Astrocyte of the hippocampus (primary cell): ENCODE measurements at regions not wholly inside any gene's neighbourhood (a gene's known extent, or its start where the extent isn't known, plus 50 kb on each side); places are given as distances from the start of the nearest gene placed in this dataset.

Experiments used
- DNase-seq: peaks from one replicate; pipeline ENCODE4 v3.0.0; 2011; ENCODE audit warnings: low read depth, low spot score

DNA sequence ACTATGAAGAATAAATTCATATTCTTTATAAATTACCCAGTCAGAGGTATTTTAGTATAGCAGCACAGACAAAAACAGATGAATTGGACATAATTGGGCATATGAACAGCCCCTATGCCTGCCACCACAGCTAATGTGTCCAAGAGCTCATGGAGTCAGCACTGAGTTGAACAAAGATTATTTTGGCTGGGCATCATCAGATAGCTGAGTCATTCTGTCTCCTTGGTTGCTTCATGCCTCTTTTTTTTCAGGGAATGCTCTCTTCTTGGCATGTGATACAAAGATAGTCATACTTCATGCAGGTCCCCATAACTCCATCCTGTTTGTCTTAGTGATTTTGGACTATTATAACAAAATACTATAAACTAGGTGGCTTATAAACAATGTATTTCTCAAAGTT lies 275.6 kb downstream of the TENT5A start:
- DNase-seq: peak; percentile 8

DNA sequence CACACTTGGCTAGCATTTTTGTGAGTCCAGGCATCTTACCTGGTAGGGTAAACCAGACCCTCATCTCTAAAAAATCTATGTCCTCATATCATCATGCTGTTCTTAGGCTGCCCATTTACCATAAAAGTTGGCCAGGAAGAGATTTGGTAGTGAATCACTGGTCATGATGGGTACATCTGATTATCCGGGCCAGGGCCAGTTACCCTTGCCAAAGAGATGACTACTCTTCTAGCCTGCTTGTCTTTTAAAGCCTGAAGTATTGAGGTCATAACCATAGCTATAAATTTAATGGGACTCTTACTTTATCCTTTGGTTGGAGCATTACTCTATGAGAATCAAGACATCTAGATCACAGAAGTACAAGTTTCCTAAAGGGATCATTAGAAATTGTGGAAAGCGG lies 276.8 kb downstream of the TENT5A start:
- DNase-seq: no peak

DNA sequence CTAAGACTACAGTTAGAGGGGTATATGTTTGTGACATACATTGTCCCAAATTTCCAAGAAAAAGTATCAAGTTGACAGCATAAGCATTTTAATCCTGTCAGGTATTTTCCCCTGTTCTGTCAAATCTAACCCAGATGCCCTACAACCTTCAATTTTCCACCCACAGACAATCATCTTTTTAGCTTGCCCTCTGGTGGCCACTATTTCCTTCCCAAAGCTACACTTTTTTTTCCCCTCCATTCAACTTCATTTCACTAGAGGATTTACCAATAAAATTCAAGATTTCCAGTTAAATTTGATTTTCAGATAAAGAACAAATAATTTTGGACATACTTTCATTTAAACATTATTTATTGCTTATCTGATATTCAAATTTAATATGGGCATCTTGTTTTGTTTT lies 286.6 kb downstream of the TENT5A start:
- peak; percentile 29 for DNase-seq

DNA sequence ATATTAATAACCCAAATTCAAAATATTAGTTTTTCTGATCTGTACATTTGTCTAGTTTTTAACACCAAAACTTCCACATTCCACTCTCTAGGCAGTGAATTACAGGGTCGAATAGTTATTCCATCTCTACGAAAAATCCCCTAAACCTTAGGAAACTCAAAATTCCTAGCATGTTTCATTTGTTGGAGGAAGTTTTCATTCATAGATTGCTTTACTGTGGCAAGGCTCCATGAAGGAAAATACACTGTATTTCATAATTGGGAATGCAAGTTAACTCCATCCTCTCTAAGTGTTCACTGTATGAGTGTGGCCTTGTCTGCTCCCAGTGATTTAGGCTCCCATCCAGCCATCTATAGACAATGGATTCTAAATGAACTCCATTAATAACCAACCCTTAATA lies 296.1 kb downstream of the TENT5A start:
- no peak for DNase-seq

DNA sequence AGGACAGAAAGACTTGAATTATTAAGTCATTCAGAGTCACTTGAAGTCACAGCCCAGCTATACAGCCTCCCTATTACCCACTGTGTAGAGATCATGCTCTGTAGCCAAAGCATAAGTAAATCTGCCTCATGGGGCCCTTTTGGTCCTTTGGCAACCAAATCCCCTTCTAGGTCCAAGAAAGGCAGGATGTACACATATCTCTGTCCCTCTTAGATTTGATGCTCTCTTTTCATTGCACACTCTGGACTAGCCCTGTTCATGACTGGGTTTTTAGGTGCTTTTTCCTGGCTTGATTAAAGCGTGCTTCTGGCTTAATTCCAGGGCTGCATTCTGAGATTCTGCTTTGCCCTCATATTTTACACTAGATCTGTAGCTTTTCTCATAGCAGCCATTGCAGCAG lies 296.8 kb downstream of the TENT5A start:
- no peak for DNase-seq

DNA sequence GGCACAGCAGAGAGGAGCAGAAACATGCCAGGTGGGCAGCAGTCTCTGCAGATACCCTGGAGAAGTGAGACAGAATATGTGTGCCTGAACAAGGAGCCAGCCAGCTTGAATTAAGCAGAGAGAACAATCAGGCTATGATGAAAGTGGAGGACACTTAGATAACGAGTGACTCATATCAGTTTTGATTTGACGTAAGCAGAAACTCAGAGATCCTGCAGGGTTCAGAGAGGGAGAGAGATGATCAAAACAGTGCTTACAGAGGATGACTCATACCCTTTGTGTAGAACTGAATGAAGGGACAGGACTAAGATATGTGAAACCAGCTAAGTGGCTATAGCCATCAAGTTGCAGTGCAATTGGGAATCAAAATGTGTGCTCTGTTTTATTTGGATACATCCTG lies 300.7 kb downstream of the TENT5A start:
- DNase-seq: peak; percentile 50

DNA sequence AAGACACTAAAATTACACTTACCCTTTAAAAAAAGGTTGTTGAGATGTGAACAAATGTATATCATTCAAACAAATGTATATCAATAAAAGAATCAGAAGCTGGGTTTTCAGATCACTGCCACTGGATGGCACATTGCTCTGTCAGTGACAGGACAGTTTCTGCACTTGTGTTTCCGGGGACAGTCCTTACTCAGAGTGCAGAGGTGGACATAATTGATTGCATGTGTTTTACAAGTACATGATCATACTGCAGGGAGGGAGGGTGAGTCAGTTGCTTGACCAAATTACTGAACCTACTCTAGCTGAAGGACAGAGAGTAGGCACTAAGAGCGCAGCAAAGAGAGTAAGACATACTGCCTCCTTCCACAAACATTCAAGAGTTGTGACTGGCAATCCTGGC lies 302.3 kb downstream of the TENT5A start:
- DNase-seq: peak; percentile 10

DNA sequence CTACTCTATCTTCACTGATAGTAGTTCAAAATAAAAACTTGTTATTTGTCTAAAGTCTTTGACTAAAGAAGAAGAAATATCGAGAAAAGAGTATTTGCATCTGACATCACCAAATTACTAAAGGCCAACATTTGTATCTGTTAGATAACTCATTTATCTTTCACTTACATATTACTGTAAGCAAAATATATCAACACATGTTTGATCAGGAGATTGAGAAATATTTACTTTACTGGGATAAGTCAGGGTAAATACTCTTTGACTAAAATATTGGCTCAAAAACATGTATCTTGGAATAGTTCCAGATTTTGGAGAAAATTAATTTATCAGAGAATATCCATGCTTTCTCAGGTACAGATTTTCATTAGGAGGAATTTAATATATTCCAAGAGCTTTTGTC lies 306.0 kb downstream of the TENT5A start:
- no peak for DNase-seq

DNA sequence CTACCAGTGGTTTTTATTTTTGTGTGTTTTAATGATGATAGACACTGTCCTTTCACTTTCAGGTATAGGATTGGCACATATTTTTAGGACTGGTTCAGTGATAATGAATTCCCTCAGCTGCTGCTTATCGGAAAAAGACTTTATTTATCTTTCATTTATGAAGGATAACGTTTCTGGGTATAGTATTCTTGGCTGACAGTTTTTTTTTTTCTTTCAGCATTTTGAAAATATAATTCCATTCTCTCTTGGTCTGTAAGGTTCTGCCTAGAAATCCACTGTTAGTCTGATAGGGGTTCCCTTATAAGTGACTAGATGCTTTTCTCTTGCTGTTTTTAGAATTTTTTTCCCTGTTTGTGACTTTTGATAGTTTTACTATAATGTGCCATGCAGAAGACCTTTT lies 313.1 kb downstream of the TENT5A start:
- no peak for DNase-seq

DNA sequence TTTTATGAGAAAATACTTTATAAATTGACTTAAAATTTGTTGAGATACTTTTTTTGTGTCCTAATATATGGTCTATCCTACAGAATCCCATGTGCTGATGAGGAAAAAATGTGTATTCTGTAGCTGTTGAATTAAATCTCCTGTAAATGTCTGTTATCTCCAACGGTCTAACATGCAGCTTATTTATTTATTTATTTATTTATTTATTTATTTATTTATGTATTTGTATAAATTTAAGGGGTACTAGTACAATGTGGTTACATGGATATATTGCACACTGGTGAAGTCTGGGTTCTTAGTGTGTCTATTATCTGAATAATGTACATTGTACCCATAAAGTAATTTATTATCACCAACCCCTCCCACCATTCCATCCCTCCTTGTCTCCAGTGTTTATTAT lies 315.5 kb downstream of the TENT5A start:
- no peak for DNase-seq

DNA sequence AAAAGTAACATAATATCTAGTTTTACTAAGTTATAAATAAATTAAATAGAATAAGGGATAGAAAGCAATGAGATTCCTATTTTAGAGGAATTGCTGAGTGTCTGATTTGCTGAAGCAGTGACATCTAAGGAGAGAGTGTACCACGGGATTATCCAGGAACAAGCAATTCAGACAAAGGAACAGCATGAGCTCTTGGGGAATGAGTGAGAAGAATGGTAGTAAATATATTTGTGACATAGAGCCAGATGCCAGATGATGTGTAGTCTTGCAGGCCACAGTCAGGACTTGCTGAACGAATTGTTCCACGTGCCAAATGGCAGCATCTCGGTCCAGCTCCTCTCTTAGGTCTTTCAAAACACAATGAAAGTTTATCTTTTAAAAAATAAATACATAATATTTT lies 339.2 kb downstream of the TENT5A start:
- DNase-seq: no peak

DNA sequence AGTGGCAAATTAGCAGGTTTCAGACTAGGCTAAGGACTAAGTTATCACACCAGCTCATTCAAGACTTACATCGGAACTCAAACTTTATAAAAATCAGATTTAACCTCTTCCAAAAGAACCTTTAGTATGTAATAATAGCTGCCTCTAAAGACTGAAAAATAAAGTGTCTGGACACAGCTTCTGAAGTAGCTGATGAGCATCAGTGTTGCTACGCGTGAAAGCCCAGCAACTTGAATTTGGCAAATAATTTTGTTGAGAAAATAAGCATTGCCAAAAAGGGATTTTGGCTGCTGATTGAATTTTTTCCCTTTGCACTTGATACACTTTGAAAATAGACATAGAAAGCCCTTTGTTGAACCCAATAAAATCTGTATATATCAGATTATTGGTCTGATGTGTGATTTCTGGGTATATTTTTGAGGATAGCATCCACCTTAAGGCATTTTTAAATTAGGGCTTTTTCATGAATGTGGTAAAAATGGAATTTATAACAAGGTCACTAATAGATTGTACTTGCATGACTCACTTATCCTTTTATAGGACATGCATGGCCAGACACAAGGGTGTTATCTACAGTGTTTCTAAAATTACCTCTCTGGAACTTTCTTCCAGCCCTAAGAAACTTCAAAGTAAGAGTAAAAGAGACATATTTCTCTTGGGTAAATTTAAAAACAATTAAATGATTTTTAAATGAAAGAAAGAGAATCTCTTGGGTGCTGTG lies 350.4 kb downstream of the TENT5A start:
- DNase-seq: peak; percentile 59

DNA sequence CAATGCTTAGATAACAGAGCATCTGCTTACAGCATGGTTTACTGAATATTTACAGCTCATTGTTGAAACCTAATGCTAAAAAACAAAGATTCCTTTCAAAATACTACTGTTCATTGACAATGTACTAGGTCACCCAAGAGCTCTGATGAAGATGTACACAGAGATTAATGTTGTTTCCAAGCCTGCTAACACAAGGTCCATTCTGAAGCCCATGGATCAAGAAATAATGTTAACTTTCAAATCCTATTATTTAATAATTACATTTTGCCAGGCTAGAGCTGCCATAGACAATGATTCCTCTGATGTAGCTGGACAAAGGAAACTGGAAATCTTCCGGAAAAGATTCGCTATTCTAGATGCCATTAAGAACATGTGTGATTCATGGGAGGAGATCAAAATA lies 355.6 kb downstream of the TENT5A start:
- no peak for DNase-seq

DNA sequence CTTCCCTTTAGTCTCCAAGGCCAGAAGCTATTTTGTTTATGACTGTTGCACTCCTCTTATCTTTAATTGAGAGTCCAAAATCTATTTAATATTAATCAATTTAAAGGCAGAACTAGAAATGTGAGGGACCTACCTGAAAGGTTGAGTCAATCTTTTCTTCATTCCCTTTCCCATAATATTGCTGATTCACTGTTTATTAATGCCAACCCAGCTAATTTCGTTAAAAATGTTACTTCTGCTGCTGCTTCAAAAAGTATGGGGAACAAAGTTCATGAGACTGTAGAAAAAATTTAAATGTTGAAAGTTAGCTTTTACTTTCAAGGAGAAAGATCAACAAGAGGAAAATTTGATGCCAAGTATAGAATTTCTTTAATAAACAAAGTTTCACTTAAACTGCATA lies 365.3 kb downstream of the TENT5A start:
- no peak for DNase-seq

DNA sequence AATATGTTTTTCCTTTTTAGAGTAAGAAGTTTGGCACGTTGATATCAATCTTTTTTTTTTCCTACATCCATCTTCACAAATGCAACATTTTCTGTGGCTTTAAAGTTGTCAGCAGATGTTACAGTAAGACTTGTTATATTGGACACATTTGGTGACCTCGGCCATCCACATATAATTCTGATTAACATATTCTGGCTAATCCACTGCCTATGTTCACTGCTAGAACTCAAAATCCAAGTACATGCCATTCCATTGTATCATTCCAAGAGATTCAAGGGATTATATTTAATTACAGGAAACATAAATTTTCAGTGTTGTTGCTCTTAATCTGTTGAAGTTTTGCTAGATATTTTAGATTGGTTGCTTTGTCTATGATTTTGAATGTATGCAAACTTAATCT lies 367.6 kb downstream of the TENT5A start:
- no peak for DNase-seq

DNA sequence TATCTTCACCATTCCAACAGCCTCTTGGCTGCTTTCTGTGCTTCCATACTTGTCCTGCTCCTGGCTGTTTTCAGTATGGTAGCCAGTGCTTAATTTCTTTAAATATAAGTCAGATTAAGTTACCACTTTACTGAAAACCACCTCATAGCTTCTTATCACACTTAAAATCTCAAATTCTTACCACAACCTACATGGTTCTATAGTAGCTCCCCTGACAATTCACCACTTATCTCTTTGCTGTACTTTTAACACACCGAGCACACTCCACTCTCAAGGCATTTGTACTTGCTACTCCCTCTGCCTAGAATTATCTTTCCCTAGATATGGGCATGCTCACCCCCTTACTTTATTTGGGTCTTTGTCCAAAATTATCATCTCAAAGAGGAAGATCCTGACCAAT lies 369.0 kb downstream of the TENT5A start:
- no peak for DNase-seq

DNA sequence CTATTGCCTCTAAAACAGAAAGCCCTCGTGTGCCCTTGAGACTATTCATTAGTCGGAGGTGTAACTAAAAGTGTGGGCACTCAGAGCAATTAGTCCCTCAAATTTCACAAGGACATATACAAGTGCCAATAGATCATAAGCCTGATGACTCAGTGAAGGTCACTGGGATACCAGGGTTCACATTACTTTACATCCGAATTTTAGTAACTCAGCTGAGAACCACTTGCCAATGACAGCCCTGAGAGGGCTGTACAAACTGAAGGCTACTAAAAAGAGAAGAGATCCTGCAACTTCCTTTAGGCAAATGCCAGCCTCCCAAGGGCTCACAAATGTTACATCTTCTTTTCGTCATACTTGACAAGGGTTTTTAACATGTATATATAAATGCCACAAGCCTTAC lies 369.6 kb downstream of the TENT5A start:
- DNase-seq: no peak

DNA sequence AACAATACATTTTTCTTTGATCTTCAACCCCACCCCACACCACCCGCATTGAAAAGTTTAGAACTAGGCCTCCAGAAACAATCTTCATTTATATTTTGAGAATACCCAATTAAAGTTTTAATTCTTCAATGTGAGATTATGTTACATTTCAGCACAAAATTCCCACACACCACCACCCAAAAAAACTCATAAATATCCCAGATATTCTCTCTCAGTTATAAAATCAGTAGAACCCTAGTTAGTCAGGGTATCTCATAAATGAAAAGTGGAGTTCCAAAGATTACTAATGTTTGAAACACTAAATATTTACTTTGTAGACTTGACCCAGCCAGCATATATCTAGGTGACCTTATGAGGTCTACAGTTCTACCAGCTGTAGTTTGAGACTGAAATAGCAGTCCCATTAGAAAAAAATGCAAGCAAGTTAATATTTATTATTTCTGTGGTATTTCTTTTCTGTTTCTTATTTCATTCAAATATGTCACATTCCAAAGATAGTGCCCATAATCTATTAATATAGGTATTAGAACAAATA lies 371.0 kb downstream of the TENT5A start:
- DNase-seq: no peak

DNA sequence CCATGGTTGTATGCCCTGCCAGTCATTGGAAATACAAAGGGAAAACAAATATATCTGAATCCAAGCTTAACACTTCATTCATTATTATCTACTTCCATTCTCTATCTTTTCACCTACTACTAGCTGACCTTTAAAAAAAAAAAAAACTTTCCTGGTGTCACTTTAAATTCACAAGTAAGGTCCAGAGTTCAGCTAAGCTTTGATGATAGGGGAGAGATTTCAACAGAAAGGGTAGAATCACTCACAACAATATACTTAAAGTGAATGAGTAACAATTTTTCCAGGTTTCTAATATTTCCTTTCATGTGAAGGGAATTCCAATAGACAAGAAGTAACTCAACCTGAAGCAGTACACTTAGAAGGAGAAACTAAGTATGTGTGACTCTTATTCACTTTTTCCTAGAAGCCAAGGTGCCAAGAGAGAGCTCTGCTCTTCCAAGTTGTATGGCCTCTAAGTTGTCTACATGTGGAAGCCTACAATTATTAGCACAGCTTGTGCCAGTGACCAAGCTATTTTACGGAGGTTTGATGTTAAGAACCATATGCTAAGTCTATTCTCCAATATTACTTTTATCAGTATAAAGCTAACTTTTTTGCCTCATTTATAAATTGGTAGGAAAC lies 371.7 kb downstream of the TENT5A start:
- no peak for DNase-seq

DNA sequence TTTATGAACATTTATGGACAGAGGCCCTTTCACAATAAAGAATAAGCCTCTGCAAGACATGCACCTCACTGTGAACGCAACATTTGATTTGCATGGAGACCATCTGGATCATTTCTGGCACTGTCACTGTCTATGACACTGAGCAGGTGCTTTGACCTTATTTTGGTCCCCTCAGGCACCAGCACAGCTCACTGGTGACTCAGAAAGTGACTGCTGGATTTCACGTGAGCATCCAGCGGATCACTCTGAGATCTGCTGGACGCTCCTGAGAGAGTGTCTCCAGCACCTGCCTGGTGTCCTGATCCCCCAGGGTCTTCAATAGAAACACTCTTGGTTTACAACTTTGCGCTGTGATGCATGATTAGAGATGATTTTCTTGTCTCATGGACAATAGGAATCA lies 375.7 kb downstream of the TENT5A start:
- DNase-seq: no peak

DNA sequence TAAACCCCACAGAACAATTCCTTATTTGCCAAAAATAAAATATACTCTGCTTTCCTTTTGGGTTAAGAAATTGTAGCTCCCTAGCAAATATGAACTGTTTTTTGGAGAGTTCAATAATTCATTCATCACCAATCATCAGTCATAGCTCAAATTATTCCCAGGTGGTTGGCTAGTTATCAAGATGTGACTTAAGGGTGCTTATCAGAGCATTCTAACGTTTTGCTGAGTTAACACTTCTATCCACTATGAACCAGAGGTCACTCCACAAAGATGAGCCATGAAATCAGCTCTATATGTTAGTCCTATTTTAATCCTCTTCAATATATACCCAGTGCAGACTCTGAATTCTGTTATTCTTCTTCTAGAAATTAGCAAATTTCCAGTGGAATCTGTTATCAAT lies 379.1 kb downstream of the TENT5A start:
- DNase-seq: no peak

DNA sequence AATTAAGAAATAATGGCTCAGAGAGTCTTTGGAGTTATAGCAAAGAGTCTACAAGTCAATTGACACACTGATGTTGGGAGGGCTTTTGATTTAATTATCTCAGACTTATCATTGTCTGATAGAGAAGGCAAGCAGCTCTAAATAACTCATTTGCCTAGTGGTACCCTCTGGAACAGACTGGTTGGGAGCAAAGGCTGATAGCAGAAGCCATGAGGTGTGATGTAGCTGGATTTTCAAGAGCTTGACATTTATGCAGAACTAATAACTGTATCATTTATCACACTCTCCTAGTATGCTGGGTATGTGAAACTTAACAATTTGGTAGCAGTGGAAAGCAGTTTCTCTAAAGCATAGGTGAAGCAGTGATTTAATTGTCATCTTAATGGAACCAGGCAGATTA lies 380.6 kb downstream of the TENT5A start:
- no peak for DNase-seq

DNA sequence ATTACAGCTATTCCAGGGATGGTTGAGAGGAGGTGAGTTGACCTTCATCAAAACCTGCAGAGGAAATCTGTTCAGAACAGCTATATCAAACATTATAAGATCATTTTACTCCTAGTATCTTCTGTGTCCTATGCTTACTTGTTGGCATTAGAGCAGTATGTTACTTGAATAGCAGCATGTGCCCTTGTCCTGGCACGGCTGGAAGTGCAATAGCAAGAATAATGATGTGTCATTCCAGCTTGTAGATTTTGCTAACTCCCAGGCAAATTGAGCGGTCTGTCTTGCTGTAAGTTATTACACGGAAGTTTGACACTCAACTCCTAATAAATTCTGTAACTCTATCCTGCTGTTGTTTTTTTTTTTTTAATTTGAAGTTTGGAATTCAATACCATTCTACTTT lies 385.5 kb downstream of the TENT5A start:
- DNase-seq: no peak

DNA sequence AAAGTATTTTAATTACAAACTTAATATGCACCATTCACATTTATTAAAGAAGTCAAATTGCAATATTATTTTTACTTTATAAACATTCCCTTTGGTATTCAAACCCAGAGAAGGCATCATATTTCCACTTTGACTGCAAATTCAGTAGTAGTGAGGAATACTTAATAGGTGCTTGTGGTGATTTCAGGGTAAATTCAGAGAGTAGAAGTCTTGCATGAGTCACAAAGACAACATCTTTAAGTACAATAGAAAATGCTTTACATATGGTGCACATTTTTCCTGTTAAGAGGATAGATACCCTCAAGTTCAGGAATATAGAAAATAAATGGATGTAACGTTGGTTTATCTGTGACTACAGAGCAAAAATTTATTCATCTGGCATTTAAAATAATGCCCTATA lies 390.2 kb downstream of the TENT5A start:
- DNase-seq: peak; percentile 60
